HG03039 (cell line): ENCODE measurements at regions not wholly inside any gene's neighbourhood (a gene's known extent, or its start where the extent isn't known, plus 50 kb on each side); places are given as distances from the start of the nearest gene placed in this dataset.
"Not testable (repeated sequence)": the region's sequence is repeated elsewhere in the genome, so short reads cannot be mapped to it uniquely, and the experiment has no call there.

Source experiments
- ATAC-seq: cut with Tn5 transposase; IDR thresholded peaks from one replicate; pipeline ENCODE4 v1.9.1; 2021; ENCODE audit warnings: mild to moderate bottlenecking, moderate library complexity; ENCODE audit not compliant: unreplicated experiment

DNA sequence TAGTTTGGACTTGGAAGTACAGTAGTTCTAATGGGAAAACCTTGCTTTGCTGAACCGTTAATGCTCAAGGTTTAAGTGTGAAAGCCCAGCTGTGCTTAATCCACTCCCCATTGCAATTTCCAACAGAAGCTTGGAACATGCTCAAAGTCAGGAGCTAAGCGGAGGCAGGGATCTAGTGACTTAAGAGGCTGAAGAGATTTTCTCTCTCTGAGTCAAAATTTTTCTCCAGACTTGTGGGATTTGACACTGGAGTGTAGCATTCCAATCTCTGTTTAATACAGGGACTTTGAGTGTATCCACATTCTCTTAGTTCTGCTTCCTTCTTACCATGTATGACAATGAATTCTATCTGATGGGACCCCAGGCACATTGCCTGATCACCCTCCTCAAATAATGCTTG is 471.8 kb downstream of the KIF4B start:
- no peak for ATAC-seq

DNA sequence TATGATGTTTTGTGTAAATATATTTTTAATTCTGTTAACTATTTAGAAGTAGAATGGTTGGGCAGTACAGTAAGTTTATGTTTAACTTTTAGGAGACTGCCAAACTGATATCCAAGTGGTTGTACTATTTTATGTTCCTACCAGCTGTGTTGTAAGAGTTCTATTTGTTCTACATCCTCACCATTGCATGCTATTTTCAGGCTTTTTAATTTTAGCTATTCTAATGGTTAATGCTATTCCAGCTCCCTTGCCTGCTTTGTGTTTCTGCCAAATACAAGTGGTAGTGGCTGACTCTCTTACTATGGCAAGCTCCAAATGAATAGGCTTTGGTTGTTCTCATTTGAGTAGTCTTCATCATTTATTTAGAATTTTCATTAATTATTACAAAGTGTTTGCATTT is 476.4 kb downstream of the KIF4B start:
- ATAC-seq = no peak

DNA sequence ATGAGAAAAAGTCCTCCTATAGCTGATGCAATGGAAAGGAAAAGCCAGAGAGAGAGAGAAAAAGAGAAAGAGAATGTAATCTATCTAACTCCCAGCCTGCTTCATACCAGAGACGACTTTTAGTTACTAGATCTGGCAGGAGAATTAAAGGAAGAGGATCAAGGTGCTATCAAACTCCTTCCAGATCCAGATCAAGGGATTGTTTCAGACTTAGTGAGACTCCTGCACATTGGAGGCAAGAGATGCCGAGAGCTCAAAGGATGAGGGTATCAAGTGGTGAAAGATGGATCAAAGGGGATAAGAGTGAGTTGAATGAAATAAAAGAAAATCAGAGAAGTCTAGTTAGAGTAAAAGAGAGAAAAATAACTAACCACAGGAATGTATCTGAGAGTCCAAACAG is 478.6 kb downstream of the KIF4B start:
- ATAC-seq = no peak

DNA sequence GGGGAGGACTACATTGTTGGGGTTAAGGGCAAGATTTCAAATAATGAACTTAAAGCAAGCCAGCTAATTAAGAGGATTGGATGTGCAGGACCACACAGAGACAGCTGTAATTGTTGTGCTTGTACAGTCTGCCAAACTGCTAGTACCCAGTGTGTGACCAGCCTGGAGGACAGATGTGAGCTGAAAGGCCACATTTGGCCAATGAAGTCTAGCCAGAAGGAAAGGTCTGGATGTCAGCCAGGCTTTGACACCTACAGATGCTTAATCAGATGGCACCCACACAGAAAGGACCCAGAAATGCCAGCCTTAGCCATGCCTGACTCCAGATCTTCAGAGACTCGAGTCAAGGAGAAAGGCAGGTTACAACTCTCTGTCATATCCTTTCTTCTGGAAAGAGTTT is 491.1 kb downstream of the KIF4B start:
- no peak for ATAC-seq

DNA sequence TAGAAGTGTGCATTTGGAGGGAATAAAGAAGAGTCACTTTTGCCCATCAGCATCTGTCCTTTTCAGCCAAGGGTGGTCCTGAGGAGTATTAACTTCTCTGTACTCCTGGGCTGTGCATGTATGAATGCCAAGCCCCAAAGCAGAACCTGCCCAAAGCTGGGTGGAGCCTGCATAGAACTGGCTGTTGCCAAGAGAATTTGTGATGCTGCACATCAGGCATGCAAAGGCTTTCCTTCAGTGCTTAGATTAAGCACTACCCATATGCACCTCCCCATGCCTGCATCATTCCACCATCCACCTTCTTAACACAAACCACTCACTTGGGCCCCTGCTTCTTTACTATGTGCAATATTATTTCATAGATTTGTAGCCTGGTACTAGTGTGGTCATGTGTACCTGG is 493.8 kb downstream of the KIF4B start:
- ATAC-seq = no peak

DNA sequence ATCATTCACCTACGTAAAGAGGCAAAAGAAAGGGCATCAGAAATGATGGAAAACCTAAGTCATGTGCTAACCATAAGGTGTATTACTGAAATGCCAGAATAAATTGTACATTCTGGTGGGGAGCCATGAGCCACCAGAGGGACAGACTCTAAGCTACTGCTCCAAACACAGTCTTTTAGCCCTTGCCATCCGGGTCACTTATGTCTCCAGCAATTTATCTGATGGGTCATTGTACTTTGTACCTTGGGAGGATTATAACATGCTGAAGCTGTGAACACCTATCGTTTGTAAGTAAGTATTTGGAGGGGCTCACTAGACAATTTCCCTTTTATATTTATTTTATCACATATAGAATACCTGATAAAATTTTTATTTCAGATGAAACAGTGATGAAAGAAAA is 495.1 kb downstream of the KIF4B start:
- no peak for ATAC-seq

DNA sequence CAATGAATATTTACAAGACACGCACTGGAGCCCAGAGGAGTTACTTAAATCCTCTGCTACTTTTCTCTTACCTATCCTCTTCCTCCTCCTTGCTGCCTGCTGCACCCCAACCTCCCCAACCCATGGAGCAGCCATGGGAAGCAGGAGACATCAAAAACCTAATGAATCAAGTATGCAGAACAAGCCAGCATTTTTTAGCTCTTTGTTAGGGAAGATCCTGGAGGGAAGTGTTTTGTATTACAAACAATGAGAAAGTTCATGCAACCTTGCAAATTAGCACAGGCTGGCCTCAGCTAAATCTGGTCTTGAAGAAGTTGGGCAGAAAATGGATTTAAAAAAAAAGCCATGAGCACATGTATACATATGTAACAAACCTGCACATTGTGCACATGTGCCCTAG is 498.8 kb downstream of the KIF4B start:
- no peak for ATAC-seq

DNA sequence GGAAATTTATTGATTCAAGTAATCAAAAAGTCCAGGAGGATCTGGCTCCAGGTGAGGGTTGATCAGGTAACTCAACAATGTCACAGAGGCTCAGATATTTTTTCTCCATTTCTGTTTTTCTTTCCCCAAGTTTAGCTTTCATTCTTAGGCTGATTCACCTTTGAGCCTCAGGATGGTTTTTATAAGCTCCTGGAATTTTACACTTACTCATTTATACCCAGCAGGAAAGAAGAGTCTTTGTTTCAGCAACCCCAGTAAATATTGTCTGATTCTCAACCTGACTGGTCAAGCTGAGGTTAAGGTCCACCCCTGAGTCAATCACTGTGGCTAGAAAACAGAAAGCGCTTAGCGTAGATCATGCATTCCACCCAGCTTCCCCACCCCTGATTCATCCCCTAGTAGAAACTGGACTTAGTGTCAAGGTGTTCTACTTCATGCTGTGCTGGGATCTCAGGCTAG is 500.6 kb downstream of the KIF4B start:
- ATAC-seq = no peak

DNA sequence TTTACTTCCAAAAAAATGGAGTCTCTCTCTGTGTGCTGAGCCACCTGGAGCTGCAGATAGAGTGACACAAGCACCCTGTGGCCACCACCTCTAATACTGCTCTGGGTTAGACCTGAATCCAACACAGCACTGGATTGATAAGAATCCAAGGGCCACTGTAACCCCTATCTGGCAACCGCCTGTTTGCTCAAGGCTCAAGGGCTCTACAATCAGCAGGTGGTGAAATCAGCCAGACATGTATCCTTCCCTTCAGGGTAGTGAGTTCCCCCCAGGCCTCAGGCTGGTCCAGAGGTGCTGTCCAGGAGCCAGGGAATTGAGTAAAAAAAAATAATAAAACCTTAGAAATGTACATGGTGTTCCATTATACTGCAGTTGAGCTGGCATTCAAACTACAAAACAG is 509.0 kb downstream of the KIF4B start:
- ATAC-seq = no peak

DNA sequence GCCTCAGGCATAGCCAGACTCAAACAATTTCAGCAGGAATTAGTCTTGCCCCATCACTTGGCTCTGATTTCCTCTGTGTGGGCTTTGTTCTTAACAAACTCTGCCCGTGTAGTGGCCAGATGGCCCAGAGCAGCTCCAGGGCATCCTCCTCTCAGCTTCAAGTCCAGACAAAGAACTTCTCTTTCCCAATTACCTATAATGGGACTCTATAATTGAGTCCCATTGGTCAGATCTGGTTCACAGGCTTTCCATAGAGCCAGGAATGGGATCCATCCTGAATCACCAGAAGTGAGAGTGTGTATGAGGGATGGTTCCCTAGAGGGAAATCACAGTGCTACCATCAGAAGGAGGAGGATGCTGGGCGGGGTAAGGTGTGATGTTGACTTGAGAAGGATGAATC is 515.8 kb downstream of the KIF4B start:
- no peak for ATAC-seq

DNA sequence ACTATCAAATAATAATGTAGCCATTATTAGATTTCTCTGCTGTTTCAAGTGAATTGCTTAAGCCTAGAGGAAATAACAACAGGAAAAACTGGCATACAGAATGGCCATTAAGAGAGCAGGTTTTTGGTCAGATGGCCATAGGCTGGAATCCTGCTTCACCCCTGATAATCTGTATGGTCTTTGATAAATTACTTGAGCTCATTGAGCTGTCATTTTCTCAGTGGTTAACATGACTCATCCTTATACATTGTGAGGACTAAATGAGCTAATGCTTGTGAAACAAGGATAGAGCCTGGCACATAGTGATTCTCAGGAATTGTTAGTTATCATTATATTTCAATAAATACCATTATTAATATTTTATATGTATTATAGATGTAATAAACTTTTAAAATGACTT is 516.5 kb downstream of the KIF4B start:
- no peak for ATAC-seq

DNA sequence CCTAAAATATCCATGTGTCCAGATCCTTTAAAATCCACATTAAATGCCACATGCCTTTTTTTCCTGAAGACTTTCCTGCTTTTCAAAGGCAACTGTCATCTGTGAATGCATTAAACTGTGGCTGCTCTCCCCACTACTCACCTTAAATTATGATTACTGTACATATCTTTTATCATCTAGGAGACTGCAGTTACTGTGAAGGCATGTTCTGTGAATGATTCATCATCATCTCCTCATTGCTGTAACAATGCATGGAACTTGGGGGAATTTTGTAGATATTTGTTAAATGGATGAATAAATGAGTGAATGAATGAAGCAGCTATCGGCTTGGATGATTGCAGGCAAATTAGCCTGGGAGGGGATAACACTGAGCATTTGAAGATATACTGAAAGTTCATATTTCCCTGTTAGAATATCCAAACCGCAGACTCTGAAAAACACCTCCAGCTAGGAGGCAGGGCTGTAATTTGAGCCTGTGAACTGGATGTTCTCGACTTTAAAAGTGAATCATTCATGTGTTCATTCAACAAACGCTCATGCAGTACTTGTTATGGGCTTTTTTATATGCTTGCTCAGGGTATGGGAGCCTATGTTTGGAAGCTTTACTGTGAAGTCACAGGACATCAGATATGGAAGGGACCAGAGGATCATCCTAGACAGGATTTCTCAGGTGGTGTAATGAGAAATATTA is 519.2 kb downstream of the KIF4B start:
- ATAC-seq = no peak

DNA sequence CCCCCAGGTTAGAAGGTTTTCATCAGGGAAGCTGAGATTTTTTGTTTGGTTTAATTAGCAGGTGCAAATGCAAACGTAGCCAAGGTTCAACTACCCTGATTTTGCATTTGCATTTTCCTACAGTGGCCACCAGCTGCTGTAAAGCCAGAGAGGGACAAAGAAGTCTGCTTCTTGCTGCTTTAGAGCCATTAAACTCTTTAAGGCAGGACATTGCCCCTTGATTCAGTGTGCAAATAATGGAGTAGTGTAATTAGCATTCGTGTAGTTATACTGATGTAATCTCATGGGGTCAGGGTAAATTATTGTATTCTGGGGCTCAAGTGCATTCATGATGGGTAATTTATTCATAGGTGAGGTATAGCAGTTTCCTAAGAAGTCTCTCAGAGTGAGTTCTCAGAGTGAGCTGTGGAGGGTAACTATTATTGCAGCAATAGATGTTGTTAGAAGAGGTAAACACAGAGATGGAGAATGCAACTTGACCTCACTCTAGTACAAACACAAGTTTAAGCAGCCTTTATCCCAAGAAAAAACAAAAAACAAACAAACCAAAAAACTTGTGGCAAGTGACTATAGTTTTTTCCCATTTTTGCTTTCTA is 526.5 kb downstream of the KIF4B start:
- no peak for ATAC-seq

DNA sequence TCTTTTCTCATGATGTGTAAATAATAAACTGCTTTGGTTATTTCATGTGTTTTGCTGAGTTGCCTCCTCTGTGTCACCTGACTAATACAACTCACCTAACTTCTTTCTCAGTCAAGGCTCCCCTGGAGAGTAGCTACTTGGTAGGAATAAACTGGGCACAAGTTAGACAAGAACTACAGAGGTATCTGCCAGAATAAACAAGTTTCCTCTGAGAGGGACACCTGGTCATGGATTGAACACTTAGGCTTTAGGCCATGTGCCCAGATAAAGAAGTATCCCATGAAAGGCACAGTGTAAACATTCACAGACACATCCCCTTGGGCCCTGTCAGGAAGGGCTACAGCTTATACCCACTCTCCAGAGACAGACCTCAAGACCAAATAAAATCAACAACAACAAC is 532.5 kb downstream of the KIF4B start:
- ATAC-seq = no peak

DNA sequence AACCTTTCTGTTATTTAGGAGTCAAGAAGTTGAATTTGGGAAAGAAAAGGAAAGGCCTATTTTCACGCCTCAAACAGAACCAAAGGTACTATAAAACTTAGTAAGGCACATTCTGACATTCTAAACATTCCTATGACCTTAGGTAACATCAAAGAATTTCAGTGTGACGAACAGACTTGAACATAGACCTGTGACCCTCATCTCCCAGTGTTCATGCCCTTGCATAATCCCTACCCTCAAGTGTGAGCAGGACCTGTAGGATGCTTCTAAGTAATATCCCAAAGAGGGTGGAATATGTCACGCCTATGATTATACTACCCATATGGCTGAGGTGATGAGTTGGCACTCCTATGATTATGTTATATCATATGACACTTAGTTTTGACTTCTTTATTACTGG is 540.9 kb downstream of the KIF4B start:
- ATAC-seq = no peak

DNA sequence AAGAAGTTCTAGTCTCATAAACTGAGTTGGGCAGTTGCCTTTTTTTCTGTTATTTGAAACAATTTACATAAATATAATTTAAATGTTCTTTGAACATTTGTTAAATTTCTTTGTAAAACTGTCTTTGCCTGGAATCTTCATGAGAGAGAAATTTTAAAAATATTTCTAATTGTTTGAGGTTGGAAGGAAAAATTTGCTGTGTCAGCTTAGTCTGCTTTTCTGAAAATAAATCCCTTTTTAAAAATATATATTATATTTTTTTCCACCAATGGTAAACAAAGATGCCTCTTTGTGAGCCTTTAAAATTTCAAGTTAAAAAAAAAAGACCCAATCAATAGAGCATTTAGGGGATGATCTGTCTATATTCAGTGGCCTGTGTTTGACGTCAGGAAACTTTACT is 542.7 kb downstream of the KIF4B start:
- no peak for ATAC-seq

DNA sequence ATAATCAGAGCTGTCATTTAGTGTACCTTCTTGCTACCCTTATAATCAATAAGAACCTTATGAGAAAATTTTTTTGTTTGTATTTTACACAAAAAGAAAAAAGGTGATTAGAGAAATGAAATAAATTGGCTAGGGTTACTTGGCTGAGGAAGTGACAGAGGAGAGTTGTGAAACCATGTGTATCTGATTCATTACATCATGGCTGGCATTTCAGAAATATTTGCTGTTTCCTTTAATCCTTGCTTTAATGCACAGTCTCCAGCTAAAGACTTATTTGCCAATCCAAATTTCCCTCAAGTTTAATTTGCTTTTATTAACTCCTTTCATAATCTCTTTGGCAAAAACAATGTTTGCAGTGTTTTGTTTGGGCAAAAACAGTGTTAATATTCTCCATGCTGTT is 543.1 kb downstream of the KIF4B start:
- ATAC-seq = no peak

DNA sequence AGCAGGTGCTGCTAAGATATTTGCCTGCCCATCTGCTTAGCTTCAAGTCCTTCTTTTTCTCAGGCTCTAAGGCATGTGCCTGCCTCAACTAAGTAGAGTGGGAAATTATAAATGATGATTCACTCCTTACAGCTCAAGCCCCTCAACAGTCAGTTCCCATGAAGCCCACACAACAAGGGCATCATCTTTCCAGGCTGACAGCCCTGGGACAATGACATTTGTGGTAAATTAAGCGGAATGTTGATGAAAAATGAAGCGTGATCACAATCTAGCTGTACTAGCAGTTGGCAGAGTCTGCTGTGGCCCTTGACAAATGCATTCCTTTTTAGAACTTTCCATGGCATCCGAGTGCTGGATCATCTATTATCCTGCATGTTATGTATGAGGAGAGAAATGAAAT is 548.6 kb downstream of the KIF4B start:
- ATAC-seq = no peak

DNA sequence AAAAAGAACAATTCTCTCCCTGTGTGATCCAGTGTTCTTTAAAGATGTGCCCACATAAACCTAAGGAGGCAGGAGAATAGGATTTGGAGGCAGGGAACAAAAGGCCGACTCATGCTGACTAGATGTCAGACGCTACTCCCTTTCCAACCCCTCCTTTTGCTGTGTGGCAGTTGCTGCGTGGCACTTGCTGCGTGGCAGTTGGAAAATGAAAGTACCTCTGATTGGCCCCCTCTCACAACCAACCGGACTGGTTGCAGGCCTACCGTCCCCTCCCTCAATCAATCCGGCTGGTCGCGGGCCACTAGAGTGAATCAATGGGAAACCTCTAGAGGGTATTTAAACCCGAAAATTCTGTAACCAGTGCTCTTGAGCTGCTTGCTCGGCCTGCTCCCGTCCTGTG is 551.0 kb downstream of the KIF4B start:
- no peak for ATAC-seq

DNA sequence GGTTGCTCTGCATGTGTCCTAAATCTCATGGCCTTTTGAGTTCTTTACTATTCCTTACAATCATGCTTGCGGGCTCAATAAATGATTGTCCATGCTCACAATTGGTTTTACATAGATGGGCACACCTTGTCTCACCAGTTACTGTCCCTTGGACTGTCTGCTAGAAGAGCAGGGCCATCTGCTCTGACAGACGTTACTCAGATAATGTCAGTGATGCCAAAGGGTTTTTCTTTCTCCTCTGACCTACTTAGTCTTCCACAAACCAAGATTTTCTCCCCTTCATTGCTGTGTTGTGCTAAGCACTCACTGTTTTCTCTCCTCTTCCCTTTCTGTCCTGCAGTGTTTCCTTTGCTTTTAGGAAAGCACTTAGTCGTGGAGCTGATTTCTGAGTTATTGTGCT is 562.3 kb downstream of the KIF4B start:
- no peak for ATAC-seq

DNA sequence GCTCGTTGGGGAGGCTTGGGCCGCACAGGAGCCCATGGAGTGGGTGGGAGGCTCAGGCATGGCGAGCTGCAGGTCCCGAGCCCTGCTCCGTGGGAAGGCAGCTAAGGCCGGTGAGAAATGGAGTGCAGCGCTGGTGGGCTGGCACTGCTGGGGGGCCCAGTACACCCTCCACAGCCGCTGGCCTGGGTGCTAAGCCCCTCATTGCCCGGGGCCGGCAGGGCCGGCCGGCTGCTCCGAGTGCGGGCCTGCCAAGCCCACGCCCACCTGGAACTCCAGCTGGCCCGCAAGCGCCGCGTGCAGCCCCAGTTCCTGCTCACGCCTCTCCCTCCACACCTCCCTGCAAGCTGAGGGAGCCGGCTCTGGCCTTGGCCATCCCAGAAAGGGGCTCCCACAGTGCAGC is 573.3 kb downstream of the KIF4B start:
- not testable (repeated sequence) for ATAC-seq

DNA sequence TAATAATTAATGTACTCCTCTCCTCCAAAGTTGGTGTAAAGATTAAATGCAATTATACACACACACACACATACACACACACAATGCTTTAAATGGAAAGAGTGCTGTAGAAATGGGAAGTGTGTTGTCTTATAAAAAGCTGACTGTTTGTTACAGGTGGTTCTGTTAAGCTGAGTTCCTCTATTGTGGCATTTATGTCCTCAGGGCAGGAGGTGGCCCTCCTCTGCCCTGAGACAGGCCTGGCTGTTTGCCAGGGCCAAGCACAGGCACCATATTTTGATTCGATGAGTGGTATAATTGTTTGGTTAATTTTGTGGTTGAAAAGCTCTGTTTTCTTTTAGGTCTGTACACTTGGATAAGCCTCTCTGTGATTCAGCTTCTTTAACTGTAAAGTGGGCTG is 573.9 kb downstream of the KIF4B start:
- ATAC-seq = no peak

DNA sequence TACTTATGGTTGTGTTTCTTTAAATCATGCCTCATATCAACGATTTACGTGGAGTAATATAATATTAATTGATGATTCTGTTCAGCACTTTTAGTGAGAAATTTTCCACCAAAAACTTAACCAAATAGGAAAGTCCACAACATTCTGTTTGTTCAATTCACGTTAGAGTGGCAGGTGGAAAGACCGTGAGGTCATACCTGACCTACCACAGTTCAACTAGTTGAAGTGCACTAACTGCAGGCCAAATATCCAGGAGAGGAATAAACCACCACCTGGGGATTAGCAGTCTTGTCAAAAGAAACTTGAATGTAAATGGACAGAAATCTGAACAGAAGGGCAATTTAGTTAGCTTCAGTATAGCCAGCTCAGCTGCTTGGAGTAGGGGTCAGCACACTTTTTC is 577.7 kb downstream of the KIF4B start:
- ATAC-seq = no peak
